GM19463 (cell line): ENCODE measurements at regions not wholly inside any gene's neighbourhood (a gene's known extent, or its start where the extent isn't known, plus 50 kb on each side); places are given as distances from the start of the nearest gene placed in this dataset.
"Not testable (repeated sequence)": the region's sequence is repeated elsewhere in the genome, so short reads cannot be mapped to it uniquely, and the experiment has no call there.

Experiments
- ATAC-seq: cut with Tn5 transposase; IDR thresholded peaks from one replicate; pipeline ENCODE4 v1.9.1; 2021; ENCODE audit warnings: mild to moderate bottlenecking, moderate library complexity; ENCODE audit not compliant: unreplicated experiment

DNA sequence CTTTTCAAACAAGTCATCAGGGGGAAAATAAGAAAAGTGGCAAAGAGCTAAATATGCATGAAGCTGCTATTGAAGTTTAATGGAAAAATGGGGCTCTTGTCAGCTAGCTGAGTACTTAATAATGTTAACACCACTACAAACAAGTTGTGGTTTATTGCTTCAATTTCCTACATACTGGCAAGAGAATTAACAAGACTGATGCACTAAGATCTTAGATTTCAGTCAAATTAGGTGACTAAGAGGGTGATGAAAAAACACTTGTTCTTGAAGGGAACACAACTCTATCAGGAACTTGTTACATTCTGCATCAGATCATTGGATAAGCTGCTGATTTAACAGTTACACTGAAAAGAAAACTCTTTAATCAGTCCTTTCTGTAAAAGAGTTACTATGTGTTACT lies 234.6 kb upstream of the AFF2 start:
- ATAC-seq = no peak

- ATAC-seq = no peak
These were observed 231.7 kb upstream of the AFF2 start for GRCh38 chrX:148268673-148269072.

GRCh38 chrX:148269513-148269912 lies 230.9 kb upstream of the AFF2 start:
- ATAC-seq = no peak

- no peak for ATAC-seq
These were observed 229.9 kb upstream of the AFF2 start for GRCh38 chrX:148270499-148270898.

GRCh38 chrX:148271263-148271662 lies 229.2 kb upstream of the AFF2 start:
- no peak for ATAC-seq

GRCh38 chrX:148281920-148282319 lies 218.5 kb upstream of the AFF2 start:
- ATAC-seq = no peak

DNA sequence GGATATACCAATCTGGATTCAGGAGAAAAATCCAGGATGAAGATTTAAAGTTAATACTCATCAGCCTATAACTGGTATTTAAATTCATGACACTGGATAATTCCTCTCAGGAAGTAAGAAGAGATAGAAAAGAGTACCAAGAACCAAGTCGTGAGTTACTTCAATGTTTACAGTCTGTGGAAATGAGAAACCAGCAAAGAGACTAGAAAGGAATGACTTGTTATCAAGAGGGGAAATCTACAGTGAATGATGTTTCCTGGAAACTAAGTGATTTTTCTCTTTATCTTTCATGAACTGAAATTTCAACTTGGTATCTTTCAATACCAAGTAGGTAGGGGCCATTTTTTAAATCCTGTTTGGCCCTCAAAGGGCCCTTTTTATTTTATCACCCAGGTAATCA lies 217.9 kb upstream of the AFF2 start:
- no peak for ATAC-seq

- no peak for ATAC-seq
These were observed 216.4 kb upstream of the AFF2 start for GRCh38 chrX:148284056-148284455.

DNA sequence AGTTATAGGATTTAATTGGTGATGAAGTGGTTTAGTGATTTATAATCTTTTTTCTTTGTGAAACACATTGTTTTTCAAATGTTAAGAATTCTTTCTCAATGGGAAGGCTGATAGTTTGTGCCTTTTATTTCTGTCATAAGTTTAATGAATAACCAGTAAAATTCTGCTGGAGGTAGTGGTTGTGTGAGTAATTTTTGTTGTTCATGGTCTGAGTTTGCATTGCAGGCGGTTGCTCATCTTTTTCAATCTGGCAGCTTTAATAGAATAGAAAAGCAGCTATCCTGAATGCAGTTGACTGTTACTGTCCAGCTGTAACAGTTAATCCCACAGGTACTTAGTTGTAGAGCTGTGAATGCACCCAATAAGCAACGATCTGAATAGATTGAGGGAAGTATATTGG lies 215.6 kb upstream of the AFF2 start:
- no peak for ATAC-seq

DNA sequence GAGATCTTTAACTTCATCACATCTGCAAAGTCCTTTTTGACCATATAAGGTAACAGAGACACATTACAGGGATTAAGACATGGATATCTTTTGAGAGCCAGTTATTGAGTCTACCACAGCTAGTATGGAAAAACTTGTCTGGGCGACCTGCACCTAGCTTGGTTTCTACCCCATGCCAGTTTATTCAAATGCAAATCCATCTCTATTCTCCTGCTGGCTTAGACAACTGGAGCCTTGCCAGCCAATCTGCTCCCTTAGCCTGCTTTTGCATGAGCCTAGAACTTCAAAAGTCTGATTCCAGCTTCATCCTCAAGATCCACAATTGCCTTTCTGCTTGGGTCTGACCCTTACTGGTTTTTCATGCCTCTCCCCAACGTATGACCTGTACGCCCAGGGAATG lies 212.0 kb upstream of the AFF2 start:
- no peak for ATAC-seq

DNA sequence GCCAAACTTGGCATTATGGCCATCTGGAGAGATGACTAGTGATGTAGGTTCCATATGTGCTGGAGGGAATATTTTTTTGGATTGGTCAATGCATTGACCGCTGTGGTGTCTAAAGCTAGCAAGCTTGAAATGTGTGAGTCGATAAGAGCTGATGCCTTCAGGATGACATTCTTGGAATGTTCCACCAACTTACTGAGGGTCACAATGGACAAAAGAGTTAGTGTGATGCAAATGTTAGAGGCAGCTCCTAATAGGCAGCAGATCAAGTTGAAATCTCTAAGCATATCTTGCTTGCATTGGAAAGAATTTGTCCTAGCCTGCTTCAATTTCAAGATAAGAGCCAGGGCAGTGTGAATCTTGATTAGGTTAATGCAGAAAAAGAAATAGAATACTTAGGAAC lies 210.4 kb upstream of the AFF2 start:
- ATAC-seq = no peak

DNA sequence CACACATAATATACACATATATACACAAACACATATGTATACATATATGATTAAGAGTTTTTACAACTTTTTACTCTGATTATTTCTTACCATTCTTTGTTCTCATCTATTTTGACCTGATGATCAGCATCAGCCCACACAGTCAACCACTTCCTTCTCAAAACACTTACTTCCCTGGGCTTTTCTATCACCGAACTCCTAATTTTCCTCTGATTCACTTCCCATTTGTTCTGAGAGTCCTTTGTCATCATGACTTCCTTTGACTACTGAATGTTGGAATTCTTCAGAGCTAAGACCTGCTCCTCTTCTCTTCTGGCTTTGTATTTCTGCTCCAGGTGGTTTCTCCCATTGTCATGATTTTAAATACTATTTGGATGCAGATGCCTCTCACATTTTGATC lies 209.5 kb upstream of the AFF2 start:
- no peak for ATAC-seq

DNA sequence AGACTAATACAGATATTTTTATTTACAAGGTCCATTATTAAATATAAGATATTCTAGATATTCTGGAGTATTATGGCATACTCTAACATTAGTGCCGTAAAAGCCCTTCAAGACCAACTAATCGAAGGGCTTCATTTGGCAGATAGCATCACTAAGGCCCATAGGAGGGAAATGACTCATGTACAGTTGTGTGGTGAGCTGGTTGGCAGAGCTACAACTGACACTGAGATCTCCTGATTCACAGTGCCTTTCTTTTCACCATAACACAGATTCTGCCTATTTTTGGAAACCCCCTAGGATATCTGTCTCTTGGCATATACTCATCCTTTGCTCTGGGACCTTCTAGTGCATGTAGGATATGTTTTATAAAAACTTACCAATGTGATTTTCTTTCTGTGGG lies 201.7 kb upstream of the AFF2 start:
- no peak for ATAC-seq

DNA sequence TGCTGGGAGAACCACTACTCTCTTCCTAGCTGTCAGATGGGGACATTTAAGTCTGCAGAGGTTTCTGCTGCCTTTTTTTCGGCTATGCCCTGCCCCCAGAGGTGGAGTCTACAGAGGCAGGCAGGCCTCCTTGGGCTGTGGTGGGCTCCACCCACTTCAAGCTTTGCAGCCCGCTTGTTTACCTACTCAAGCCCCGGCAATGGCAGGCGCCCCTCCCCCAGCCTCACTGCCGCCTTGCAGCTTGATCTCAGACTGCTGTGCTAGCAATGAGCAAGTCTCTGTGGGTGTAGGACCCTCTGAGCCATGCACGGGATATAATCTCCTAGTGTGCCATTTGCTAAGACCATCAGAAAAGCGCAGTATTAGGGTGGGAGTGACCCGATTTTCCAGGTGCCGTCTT lies 195.2 kb upstream of the AFF2 start:
- ATAC-seq = not testable (repeated sequence)

DNA sequence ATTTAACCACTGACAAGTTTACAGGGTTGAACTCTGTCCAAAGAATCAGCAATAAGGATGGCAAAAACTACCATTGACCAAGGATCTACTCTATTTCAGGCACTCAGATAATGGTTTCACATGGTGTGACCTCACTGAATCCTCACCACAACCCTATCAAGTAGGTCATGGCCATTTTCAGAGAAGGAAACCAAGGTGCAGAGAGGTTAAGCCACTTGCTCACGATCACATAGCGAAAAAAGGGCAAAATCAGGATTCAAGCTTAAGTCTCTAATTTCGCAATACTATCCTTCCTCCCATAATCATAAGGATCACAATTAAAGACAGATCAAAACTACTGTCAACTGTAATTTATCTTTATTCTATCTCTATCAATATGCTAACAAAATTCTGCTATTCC lies 191.0 kb upstream of the AFF2 start:
- no peak for ATAC-seq

- ATAC-seq = no peak
These were observed 189.8 kb upstream of the AFF2 start for GRCh38 chrX:148310426-148311165.

DNA sequence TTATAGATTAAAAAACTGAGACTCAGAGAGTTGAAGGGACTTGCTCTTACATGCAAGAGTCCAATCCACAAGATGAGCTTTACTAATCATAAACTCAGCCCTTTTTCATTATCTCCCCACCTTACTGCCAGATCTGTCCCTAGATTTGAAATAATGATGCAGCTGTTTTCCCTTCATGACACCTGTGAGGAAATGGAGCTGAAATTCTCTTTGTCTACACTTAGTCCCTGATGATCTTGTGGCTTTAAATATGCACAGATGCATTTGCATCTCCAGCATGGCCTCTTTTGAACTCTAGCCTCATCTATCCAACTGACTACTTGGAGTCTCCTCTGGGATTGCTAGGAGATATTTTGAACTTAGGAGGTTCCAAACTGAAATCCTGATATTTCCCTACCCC lies 188.9 kb upstream of the AFF2 start:
- ATAC-seq = no peak

- ATAC-seq = no peak
These were observed 185.5 kb upstream of the AFF2 start for GRCh38 chrX:148314876-148315275.

GRCh38 chrX:148316446-148316845 lies 184.0 kb upstream of the AFF2 start:
- no peak for ATAC-seq

DNA sequence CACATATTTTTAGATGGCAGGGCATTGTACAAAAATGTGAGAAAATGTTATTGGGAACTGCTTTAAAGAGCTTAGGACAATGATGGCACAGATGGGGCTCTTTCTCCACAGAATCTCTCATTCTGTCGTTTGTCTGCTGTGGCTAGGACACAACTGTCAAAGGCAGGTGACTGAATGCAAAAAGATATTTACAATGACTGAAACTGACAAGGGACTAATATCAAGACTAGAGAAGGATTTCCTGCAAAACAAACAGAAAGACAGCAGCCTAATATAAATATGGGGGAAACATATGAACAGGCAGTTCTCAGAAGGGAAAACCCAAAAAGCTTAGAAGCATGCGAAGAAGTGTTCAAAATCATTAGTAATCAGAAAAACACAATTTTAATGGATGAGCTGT lies 177.5 kb upstream of the AFF2 start:
- ATAC-seq = no peak

- ATAC-seq = no peak
These were observed 166.4 kb upstream of the AFF2 start for GRCh38 chrX:148333989-148334388.

DNA sequence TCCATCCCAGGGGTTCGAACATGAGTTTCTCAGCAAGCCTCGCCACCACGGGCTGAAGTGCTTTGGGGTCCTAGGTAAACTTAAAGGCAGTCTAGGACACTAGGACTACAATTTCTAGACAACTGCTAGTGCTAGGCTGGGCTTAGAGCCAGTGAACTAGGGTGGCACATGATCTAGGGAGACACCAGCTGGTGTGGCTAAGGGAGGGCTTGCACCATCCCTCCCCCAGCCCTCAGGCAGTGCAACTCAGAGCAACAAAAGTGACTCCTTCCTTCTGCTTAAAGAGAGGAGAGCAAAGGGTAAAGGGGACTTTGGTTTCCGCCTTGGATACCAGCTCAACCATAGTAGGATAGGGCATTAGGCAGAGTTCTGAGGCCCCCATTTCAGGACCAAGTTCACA lies 162.5 kb upstream of the AFF2 start:
- no peak for ATAC-seq

- no peak for ATAC-seq
These were observed 145.5 kb upstream of the AFF2 start for GRCh38 chrX:148354916-148355315.
